ENCODE measurements at regions not wholly inside any gene's neighbourhood (a gene's known extent, or its start where the extent isn't known, plus 50 kb on each side); places are given as distances from the start of the nearest gene placed in this dataset.

DNA sequence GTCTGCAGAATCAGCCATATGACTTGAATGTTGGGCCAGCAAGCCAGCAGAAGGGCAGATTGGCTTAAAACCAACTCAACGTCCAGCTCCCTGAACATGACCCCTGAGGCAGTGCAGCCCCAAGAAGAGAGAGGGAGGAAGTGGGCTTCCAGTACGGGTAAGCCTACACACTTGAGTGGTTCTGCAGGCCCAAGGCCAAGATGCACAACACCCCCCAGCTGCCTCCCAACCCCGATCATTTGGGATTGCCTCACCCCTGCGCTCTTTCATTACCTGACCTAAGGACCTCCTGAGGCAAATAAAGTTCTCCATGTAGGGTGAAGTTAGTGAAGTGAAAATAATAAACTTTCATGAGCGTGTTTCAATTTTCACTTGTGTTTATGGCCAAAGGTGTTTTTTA lies 536.0 kb downstream of the TNS1 start:
- TF ChIP-seq POLR2AphosphoS5 (IDR thresholded peaks at IDR 0.05; ENCODE audit: borderline replicate concordance, low read depth, low read length) (no peak), EZH2 (IDR thresholded peaks at IDR 0.05) (no peak), FOXP2 (optimal IDR thresholded peaks at IDR 0.05; ENCODE audit: control extremely low read depth, extremely low read length, insufficient read depth) (no peak)

All from SK-N-MC (cell line).